ENCODE measurements at regions not wholly inside any gene's neighbourhood (a gene's known extent, or its start where the extent isn't known, plus 50 kb on each side); places are given as distances from the start of the nearest gene placed in this dataset.

DNA sequence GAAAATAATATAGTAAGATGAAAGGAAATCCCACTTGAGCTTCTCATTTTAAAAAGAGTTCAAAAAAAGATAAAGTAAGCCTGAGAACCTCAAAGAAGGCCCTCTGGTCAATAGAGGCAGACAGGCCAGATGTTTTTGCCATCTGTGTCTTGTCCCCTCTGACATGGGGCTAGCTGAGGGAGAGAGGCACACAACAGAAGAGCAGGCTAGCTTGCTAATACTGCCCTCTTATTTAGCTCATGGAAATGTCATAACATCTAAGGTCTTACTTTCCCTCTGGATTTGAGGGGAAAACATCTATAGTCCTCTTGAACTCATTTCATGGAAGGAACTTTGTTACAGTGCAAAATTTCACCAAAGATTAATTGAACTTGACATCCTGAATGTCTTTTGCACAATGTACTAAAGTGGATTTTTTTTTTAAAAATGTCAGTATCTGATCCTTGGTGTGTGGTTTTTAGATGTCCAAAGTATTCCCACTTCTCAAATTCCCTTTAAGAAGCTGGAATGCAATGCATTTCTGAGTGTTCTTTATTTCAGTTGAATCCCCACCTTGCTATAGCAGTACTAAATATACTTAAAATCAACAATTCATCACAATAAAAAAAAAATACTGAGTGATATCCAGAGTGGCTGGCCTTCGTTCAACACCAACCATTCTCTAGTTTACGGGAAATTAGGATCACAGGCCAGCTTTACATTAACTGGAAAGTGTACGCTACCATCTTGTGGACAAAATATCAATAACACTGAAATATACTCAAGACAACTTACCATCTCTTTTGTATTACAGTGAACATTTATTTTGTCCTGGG is 176.7 kb downstream of the PAH start:
- TF ChIP-seq POLR2A (IDR thresholded peaks at IDR 0.05; ENCODE audit: control extremely low read depth in 1 of 2, low read depth in 2 of 2, low read length in 2 of 2): no peak
- peak in 1 of 3 experiments; percentile 15; a peak in 2 of 4 replicates for TF ChIP-seq CTCF (IDR thresholded peaks at IDR 0.05; ENCODE audit: control extremely low read depth in 1 of 3, insufficient read depth in 1 of 3, low read depth in 1 of 3, low read length in 3 of 3)
- no peak for TF ChIP-seq CBX5 (IDR thresholded peaks at IDR 0.05; ENCODE audit: low read depth, low read length)
- TF ChIP-seq POLR2AphosphoS5 (IDR thresholded peaks at IDR 0.05; ENCODE audit: low read depth, low read length): no peak
- TF ChIP-seq EGR1 (IDR thresholded peaks at IDR 0.05; ENCODE audit: borderline replicate concordance, low read depth, low read length): no peak
- no peak for TF ChIP-seq HDAC2 (IDR thresholded peaks at IDR 0.05; ENCODE audit: borderline replicate concordance in 1 of 2, low read depth in 2 of 2, low read length in 2 of 2)
- peak; percentile 55 to 59 for TF ChIP-seq RAD21 (IDR thresholded peaks at IDR 0.05 in 1 of 2, conservative IDR thresholded peaks at IDR 0.05 in 1 of 2; ENCODE audit: low read depth in 2 of 2, low read length in 2 of 2)
- TF ChIP-seq RFX5 (IDR thresholded peaks at IDR 0.05; ENCODE audit: borderline replicate concordance, low read depth, low read length): no peak
- TF ChIP-seq SRF (IDR thresholded peaks at IDR 0.05; ENCODE audit: low read depth, low read length): no peak
- no peak for TF ChIP-seq CEBPB (IDR thresholded peaks at IDR 0.05; ENCODE audit: low read depth, low read length)
- no peak for TF ChIP-seq SP2 (IDR thresholded peaks at IDR 0.05; ENCODE audit: low read length)
- TF ChIP-seq SIN3A (conservative IDR thresholded peaks at IDR 0.05 in 1 of 2, IDR thresholded peaks at IDR 0.05 in 1 of 2; ENCODE audit: low read depth in 1 of 2, low read length in 2 of 2): no peak

All from H1 (cell line).